MM.1S (cell line): ENCODE measurements at regions not wholly inside any gene's neighbourhood (a gene's known extent, or its start where the extent isn't known, plus 50 kb on each side); places are given as distances from the start of the nearest gene placed in this dataset.

Source experiments
- DNase-seq: peaks from one replicate; pipeline ENCODE4 v3.0.0-alpha.2; 2015
- H2AFZ ChIP-seq: fragments of 300-600 bp; sonication (generic); 2 replicates; pipeline ENCODE4 v1.6.0; 2016; ENCODE audit warnings: antibody characterized with exemption, low read length
- H3F3A ChIP-seq: fragments of 300-600 bp; sonication (generic); 2 replicates; pipeline ENCODE4 v1.6.1; 2016; ENCODE audit warnings: mild to moderate bottlenecking, antibody characterized with exemption, low read length, moderate library complexity, mixed read lengths; ENCODE audit not compliant: insufficient read depth
- H3K27ac ChIP-seq: fragments of 300-600 bp; sonication (generic); 2 replicates; pipeline ENCODE4 v1.5.1; 2016; ENCODE audit warnings: mild to moderate bottlenecking, low read length
- H3K27me3 ChIP-seq: fragments of 300-600 bp; sonication (generic); replicated peaks from 2 replicates; pipeline ENCODE4 v1.6.0; 2016; ENCODE audit warnings: low read length; ENCODE audit not compliant: insufficient read depth
- H3K36me3 ChIP-seq: fragments of 300-600 bp; sonication (generic); replicated peaks from 2 replicates; pipeline ENCODE4 v1.6.1; 2016; ENCODE audit warnings: mild to moderate bottlenecking, low read length, mixed read lengths; ENCODE audit not compliant: insufficient read depth
- H3K4me1 ChIP-seq: fragments of 300-600 bp; sonication (generic); 2 replicates; pipeline ENCODE4 v1.6.1; 2016; ENCODE audit warnings: low read length, mixed read lengths
- H3K4me2 ChIP-seq: fragments of 300-600 bp; sonication (generic); 2 replicates; pipeline ENCODE4 v1.6.0; 2016; ENCODE audit warnings: low read depth, low read length
- H3K4me3 ChIP-seq: fragments of 300-600 bp; sonication (generic); 2 replicates; pipeline ENCODE4 v1.5.1; 2016; ENCODE audit warnings: low read length, mixed read lengths
- H3K79me2 ChIP-seq: fragments of 300-600 bp; sonication (generic); 2 replicates; pipeline ENCODE4 v1.6.1; 2016; ENCODE audit warnings: mixed run types, low read length, mixed read lengths
- H3K9ac ChIP-seq: fragments of 300-600 bp; sonication (generic); 2 replicates; pipeline ENCODE4 v1.6.1; 2016; ENCODE audit warnings: low read length, mixed read lengths
- H3K9me2 ChIP-seq: fragments of 300-600 bp; sonication (generic); replicated peaks from 2 replicates; pipeline ENCODE4 v1.6.1; 2016; ENCODE audit warnings: mild to moderate bottlenecking, low read length, mixed read lengths; ENCODE audit not compliant: insufficient read depth
- H3K9me3 ChIP-seq: fragments of 300-600 bp; sonication (generic); replicated peaks from 2 replicates; pipeline ENCODE4 v1.6.1; 2016; ENCODE audit warnings: mild to moderate bottlenecking, low read length, mixed read lengths; ENCODE audit not compliant: insufficient read depth
- H4K20me1 ChIP-seq: fragments of 300-600 bp; sonication (generic); 2 replicates; pipeline ENCODE4 v1.6.1; 2016; ENCODE audit warnings: mild to moderate bottlenecking, low read length, moderate library complexity, mixed read lengths; ENCODE audit not compliant: insufficient read depth
- EZH2 ChIP-seq: fragments of 300-600 bp; sonication (generic); optimal IDR thresholded peaks from 2 replicates; pipeline ENCODE3; 2017; ENCODE audit warnings: low read depth, mild to moderate bottlenecking, antibody characterized with exemption, low read length, mixed read lengths
- EZH2phosphoT487 ChIP-seq: fragments of 300-600 bp; sonication (generic); IDR thresholded peaks from 2 replicates; pipeline ENCODE4 v1.6.1; 2018; ENCODE audit warnings: antibody characterized with exemption, low read length
- TF ChIP-seq, protein P1 (sequence below): fragments of 300-600 bp; sonication (generic); IDR thresholded peaks from 2 replicates; pipeline ENCODE4 v1.5.1; 2016; ENCODE audit warnings: antibody characterized with exemption, low read length, mixed read lengths

DNA sequence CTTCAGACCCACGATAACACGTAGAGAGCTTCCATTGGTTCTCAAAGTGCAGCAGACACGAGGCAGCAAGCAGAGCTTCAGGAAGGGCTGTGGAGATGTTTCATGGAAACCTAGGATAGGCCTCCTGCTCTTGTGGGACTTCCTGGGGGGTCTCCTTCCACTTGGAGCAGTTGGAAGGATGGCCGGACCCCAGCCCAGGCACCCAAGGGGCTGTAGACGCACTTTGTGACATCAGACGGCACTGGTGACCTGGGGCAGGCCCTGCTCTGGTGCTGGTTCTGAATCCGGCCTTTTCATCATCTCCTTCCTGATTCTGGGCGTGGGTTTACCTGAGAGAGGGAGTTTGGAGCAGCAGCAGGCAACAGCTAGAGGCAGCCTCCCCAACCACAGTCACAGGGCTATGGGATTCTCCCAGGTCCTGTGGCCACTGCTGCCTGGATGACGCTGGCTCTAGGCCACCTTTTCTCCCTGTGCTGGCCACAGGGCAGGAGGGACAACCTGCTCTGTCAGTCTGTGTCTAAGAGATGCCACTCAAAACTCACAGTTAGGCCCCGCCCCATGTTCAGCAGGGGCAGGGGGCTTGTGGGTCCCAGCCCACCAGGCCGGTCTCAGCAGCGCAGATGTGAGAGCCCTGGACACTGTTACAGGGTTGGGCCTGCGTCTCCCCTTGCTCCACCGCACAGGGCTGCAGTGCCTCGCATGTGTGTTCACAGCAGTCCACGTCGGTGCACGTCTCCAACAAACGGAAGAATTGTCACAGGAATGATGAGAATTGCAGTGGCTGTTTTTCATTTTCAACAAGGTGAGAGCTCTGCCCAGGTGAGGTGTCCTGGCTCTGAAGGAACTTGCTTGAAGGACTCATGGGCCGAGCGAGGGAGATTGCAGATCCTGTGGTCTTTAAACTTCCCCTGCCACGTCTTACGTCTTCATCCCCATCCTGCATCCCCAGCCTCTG is 569.3 kb downstream of the TCERG1L start:
- Histone ChIP-seq H3K9ac (no peak overlapping the region), H3K4me2 (no peak overlapping the region), H3K4me1 (no peaks in the 10 kb centered on the region), H3K9me2 (no peaks in the 10 kb centered on the region), H2AFZ (no peak overlapping the region), H4K20me1 (no peaks in the 10 kb centered on the region), H3K79me2 (no peaks in the 10 kb centered on the region), H3K4me3 (no peak overlapping the region), H3K27me3 (no peaks in the 10 kb centered on the region), H3K27ac (no peak overlapping the region), H3F3A (no peaks in the 10 kb centered on the region), H3K9me3 (no peaks in the 10 kb centered on the region), H3K36me3 (no peaks in the 10 kb centered on the region)
- TF ChIP-seq EZH2 (no peak), EZH2phosphoT487 (no peak)
- TF ChIP-seq, protein P1, sequence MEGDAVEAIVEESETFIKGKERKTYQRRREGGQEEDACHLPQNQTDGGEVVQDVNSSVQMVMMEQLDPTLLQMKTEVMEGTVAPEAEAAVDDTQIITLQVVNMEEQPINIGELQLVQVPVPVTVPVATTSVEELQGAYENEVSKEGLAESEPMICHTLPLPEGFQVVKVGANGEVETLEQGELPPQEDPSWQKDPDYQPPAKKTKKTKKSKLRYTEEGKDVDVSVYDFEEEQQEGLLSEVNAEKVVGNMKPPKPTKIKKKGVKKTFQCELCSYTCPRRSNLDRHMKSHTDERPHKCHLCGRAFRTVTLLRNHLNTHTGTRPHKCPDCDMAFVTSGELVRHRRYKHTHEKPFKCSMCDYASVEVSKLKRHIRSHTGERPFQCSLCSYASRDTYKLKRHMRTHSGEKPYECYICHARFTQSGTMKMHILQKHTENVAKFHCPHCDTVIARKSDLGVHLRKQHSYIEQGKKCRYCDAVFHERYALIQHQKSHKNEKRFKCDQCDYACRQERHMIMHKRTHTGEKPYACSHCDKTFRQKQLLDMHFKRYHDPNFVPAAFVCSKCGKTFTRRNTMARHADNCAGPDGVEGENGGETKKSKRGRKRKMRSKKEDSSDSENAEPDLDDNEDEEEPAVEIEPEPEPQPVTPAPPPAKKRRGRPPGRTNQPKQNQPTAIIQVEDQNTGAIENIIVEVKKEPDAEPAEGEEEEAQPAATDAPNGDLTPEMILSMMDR = no peak
- no peak for DNase-seq

GRCh38 chr10:130742941-130743675 is 568.4 kb downstream of the TCERG1L start:
- H3K36me3 ChIP-seq = no peaks in the 10 kb centered on the region
- H3K4me2 ChIP-seq = no peak overlapping the region
- H3K79me2 ChIP-seq = no peaks in the 10 kb centered on the region
- no peak overlapping the region for H3K9ac ChIP-seq
- TF ChIP-seq EZH2phosphoT487 = no peak
- no peak for TF ChIP-seq EZH2
- TF ChIP-seq, protein P1 = no peak
- no peaks in the 10 kb centered on the region for H4K20me1 ChIP-seq
- no peaks in the 10 kb centered on the region for H3K9me2 ChIP-seq
- no peak overlapping the region for H3K27ac ChIP-seq
- H3K27me3 ChIP-seq = no peaks in the 10 kb centered on the region
- H2AFZ ChIP-seq = no peak overlapping the region
- DNase-seq = no peak
- no peaks in the 10 kb centered on the region for H3K9me3 ChIP-seq
- H3F3A ChIP-seq = no peaks in the 10 kb centered on the region
- no peak overlapping the region for H3K4me3 ChIP-seq
- H3K4me1 ChIP-seq = no peaks in the 10 kb centered on the region

DNA sequence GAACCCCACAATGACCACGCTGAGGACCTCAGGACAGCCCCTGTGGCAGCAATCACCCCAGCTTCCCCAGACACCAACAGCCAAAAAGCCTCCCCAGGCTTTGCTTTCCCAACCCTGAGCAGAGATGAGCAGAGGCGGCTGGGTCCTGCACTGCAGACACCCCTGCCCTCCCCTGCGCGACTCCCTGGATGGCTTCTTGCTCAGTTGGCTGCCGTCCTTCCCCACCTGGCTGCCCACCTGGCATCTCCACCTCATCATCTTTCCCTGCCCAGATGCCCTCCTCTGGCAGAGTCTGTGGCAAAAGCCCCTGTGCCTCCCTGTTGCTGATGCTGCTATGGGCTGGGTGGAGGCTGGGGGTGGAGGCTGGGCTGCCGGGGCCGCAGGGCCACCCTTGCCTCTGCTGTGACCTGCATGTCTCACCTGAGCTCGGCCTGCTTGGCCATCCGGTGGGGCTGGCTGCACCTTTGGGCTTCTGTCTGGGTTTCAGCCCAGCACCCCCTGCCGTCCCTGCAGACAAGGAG is 567.7 kb downstream of the TCERG1L start:
- Histone ChIP-seq H3K36me3 (no peaks in the 10 kb centered on the region), H3K79me2 (no peaks in the 10 kb centered on the region), H3K27ac (no peak overlapping the region), H3K9me3 (no peaks in the 10 kb centered on the region), H3K4me3 (no peak overlapping the region), H3K4me2 (no peak overlapping the region), H3K4me1 (no peaks in the 10 kb centered on the region), H3K9ac (no peak overlapping the region), H2AFZ (no peak overlapping the region), H3K9me2 (no peaks in the 10 kb centered on the region), H4K20me1 (no peaks in the 10 kb centered on the region), H3K27me3 (no peaks in the 10 kb centered on the region), H3F3A (no peaks in the 10 kb centered on the region)
- no peak for DNase-seq
- no peak for TF ChIP-seq EZH2
- TF ChIP-seq, protein P1 = no peak
- no peak for TF ChIP-seq EZH2phosphoT487
